NCI-H510A treated with DMSO at 0.1 percent for 48 hours (cell line): ENCODE measurements at regions not wholly inside any gene's neighbourhood (a gene's known extent, or its start where the extent isn't known, plus 50 kb on each side); places are given as distances from the start of the nearest gene placed in this dataset.

Source experiments
- DNase-seq: peaks from one replicate; lab custom pipeline; 2025; lab: John Stamatoyannopoulos, UW

DNA sequence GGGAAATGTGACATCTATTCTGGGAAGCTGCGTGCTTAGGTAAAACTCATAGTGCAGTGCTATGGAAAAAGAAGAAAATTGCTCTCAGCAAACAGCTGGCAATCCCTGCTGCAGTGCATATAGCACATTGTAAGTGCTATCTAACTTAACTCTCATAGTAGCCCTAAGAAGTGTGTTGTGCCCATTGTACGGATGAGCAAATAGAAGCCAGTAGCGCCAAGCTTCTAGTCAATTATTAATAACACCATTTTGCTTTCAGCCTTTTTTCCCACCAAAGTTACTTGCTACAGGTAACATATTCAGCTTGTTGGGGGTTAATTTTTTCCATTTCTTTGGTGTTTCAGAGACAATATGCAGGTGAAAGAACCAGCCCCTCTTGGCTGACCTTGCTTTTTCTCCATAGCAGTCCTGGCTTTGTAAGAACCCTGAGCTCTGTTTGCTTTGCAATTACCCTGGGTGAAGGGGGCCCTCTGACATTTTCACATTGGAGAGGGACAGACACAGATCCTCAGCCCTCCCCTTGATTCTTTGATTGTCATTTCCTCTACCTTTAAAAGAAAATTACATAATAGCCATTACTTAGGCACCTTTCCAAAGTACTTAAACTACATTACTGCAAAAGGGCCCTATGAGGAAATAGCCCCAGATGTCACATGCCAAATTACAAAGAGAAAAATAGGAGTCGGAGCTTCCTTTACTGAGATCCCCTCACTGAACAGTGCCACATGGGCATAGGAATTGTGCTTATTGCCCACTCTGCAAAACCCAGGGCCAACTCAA is 576.2 kb upstream of the TBX3 start:
- DNase-seq, result peak; percentile 71

DNA sequence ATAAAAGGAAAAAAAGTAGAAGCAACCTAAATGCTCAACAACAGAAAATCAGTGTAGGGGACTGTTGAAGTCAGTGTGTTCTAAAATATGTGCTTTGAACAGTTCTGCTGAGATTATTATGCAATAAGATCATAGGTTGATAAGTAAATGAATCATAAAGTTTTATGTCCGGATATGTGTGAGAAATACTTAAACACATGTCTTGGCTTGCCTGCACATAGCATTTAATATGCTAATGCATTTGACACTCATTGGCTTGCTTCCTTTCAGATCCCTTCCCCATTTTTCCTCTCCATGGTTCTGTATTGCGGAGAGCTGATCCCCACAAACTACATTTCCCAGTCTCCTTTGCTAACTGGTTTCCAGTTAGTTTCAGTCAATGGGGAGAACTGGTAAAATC is 573.8 kb upstream of the TBX3 start:
- DNase-seq, result no peak

DNA sequence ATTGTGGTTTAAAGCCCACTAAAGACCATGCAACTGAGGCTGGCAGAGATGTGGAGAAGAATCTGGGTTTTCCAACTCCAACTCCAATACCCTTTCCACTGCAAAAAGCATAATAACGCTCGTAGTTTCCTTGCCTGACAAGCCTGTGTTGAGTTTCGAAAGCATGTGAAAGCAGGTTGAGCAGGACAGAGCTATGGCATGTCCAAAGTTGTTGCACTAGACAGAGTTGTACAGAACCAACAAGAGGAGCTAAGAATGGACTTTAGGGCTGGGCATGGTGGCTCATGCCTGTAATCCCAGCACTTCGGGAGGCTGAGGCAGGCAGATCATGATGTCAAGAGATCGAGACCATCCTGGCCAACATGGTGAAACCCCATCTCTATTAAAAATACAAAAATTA is 572.0 kb upstream of the TBX3 start:
- DNase-seq, result no peak

DNA sequence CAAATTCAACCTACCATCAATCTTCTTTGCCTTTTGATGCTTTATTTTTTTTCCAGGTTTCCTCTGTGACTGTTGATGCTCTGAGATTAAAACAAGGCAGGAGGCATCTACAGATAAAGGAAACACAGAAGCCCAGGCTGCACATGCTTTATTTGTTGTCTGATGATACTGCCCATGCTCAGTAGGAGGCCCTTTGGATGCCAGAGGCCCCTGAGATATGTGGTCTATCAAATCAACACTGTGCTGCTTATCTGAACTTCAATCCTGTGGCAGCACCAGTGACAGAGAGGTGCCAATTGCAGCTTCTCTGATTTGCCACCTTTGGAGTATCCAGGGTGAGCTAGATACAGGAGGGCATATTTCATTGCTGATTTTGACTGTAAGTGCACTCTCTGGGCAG is 571.3 kb upstream of the TBX3 start:
- DNase-seq, result no peak

DNA sequence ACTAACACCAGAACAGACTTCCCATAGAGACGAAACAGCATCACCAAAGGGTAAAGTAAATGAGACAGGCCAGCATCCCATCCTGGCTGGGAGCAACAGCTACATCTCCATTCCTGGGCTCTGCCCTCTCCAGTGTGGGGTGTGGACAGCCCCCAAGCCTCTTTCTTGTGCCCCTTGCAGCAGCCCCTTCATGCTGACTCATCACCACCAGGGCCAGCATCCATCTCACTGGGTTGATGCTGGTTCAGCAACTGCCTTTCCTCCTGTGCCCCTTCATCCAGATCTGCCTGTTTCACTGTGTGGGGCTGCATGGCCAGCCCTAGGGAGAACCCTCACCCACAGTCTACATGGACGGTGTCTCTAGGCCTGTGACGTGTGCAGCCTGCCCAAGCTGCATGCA is 569.1 kb upstream of the TBX3 start:
- no peak for DNase-seq

DNA sequence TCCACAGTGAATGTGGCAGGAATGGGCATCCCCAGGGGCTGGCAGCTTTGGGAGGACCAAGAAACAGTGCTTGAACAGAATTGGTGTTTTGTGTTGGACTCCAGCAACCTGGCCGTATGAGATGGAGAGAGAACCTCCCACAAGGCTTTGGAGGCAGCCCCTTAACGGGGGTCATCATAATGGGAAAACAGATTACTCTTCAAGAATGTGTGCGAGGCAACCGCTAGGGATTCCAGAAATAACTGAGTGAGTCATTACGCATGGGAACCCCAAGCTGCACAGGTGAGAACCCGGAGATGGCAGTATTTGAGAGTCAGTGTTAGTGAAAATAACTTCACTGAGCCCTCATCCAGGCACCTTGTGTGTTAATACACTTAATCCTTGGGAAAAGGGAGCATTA is 567.8 kb upstream of the TBX3 start:
- DNase-seq, result no peak

DNA sequence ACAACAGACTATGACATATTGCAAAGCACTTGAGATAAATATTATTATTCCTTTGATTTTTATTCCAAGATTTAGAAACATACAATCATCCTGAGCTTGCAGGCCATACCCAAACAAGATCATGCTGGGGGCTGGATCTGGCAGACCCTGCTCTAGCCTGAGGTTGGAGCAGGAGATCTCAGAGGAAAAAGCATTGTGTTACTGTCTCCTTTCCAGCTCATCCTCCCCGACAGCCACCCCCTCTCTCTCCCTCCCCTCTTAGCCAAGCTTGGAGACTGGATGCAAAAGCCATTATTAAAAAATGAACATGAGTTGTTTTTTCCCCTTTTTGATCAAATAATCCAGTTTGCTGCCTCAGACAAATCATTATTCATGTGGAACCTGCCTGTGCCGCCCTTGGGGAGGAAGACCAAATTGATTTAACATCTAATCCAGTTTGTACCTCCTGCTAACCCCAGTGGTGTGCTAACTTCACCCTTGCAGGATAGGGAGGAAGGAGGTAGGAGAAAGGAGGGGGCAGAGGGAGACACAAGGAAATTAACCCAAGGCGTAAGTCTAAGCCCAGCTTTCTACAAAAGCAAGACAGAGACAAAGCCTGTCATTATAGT is 565.8 kb upstream of the TBX3 start:
- no peak for DNase-seq

DNA sequence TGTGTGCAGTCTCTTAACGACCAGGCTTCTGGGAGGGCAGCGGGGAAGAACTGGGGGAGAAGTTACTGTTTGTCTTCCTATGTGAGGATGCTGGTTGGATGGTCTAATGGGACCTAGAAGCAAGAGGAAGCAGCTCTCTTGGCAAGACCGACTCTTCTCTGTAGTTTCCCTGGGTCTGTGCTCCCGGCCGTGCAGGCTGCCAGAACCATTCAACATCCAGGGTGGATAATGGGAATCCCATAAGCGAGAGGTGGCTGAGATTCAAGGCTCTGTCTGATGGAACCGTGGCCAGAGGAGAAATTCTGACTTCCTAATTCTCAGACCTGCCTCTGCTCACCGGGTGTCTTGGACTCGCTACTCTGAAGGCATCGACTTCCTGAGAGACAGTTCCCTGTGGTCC is 561.0 kb upstream of the TBX3 start:
- DNase-seq, result no peak

DNA sequence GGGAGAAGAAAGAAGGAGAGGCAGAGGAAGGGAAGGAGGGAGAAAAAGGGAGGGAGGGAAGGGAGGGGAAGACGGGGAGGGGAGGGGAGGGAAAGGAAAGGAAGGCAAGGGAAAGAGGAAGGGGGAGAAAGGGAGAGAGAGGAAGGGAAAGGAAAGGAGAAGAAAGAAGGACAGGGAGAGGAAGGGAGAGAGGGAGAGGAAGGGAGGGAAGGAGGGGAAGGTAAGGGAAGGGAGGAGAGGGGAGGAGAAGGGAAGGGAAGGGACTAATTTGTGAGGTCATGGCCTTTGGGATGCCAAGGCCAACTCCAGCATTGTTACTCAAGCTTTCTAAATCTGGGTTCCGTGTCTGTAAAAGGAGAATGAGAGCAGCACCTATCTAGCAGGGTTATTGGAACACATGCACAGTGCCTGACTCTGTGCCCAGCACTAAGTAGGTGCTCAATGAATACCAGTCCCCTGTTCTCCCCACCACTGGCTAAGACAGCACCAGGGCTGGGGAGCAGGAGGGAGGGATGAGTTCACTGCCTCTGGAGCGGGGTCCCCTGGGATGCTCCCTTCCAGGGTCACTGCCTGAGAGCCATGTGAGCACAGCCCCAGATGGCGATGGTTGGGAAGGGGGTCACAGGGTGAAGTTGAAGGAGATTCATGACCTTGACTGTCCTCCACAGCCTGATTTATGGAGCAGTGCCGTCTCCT is 560.1 kb upstream of the TBX3 start:
- no peak for DNase-seq

DNA sequence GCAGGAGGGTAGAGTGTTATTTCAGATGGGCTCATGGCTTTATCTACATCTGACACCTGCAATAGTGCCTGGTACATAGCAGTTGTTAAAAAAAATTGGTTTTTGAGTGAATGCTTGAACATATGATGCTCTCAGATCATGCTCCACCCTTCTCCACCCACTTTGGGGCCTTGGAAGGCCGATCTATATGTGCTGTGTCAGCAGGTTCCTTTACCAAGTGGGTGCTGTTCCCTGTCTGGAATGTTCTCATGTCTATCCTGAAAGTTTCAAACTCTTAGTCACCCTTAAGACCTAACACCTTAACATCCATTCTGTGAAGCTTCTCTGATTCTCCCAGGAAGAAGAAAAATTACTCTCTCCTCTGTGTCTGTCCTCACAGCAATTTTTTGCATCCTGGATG is 556.3 kb upstream of the TBX3 start:
- DNase-seq, result no peak

DNA sequence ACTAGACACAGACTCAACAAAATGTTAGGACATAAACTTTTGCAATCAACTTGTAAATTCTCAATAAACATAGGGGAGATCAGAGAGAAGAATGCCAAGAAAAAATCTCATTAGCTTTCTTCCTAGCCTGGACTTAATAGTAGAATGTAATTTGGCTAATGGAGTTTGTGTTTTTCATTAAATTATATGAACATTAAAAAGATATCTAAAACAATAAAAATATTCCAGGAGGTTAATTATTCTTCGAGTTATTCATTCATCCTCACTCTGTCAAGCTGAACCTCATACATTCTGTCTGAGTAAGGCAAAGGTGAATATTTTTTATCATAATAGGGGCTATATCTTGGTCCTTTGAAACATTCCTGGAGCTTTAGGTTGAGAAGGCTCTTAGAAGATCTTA is 551.9 kb upstream of the TBX3 start:
- DNase-seq, result no peak

DNA sequence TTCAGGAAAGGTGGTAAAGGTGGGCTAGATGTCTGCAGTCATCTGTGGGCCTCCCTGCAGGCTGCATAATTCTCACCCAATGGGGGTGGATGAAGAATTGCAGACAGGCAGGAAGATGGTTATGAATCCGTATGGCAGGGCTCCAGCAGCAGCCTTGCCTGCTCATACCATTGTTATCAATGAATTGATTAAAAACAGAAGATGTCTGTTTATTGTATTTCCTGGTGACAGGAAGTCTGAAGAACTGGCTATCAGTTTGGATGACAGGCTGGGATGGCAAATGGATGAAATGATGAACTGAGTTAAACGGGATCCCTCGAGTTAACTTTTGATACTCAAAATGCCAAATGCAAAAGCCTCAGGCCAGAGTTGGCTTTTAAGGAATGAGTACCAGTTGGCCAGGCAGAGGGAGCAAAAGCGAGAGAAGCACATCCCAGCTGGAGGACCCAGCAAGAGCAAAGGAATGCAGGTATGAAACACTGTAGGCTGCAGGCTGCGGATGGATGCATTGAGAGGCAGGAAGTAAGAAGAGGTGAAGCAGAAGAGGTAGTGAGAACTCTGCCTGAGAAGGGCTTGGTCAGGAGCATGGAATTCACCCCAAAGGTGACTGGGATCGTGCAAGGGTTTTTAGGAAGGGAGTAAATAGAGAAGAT is 550.0 kb upstream of the TBX3 start:
- no peak for DNase-seq

DNA sequence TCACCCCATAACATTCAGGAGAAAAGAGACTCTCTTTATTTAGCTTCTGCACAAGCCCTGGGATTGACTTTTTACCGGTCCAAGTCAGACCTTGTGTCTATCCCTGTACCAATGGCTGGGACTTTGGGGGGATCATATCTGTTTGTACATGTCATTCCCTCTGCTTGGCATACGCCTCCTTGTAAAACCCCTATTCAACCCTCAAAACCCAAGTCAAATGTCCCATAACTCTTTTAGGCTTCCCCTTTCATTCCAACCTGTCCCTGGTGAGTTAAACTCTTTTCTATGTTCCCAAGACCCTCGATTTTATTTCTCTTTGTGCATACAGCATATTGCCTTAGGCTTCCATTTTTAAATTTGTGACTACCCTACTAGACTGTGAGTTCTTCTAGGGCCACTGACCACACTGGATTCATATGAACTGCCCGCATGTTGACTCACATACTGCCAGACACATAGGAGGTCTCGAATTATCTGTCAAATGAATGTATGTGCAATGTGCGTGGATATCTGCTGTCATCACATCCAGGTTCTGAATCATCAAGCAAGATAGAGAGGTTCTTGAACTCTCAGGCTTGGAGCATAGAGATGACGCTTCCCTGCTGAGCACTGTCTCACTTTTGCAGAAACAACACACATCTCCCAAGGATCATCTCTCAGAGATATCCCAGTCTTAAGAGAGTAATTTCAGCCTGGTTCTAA is 548.6 kb upstream of the TBX3 start:
- no peak for DNase-seq

DNA sequence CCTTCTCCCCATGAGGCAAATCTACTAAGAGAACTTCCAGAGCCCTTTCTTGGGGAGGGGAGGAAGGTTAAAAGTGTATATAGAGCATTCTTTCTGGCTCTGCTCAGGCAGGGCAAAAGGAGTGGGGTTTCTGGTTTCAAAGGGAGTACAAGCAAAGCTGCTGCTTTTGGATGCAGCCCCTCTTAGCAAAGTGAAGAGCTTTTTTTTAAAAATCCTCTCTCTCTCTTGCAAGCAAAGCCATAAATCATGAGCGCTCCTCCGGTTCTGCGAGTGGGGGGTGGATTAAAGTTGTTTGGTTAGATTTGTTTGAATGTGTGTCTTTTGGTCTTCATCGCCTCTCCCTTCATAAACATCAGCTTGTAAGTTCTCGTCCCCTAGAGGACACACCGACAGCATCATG is 546.6 kb upstream of the TBX3 start:
- DNase-seq, result no peak

DNA sequence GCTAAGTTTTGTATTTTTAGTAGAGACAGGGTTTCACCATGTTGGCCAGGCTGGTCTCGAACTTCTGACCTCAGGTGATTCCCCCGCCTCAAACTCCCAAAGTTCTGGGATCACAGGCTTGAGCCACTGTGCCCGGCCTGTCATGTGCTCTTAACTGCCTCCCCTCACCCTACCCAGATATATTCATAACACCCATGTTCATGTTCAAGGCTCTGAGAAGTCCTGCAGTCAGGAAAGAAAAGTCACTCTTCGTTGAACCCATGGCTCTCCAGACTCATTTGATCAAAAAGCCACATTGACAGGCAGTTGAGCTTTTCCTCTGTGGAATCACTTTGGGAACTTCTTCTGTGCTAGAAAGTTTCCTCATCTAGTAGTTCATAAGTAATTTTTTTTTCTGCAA is 545.5 kb upstream of the TBX3 start:
- no peak for DNase-seq

DNA sequence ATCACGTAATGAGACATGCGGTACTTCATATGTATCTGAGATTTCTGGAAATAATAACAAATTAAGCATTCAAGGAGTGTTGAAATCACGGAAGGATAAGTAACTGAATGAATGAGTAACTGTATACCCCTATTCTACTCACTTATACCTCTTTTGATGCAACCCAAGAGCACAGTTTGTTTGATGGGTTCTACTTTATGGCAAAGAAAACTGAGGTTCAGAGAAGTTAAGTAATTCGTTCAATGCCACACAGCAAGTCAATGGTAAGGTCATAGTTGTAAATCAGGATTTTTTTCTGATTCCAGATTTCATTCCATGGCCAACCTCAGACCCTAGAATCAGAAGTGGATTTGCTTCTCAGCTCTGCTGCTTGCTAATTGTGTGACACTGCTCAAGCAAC is 544.5 kb upstream of the TBX3 start:
- no peak for DNase-seq

DNA sequence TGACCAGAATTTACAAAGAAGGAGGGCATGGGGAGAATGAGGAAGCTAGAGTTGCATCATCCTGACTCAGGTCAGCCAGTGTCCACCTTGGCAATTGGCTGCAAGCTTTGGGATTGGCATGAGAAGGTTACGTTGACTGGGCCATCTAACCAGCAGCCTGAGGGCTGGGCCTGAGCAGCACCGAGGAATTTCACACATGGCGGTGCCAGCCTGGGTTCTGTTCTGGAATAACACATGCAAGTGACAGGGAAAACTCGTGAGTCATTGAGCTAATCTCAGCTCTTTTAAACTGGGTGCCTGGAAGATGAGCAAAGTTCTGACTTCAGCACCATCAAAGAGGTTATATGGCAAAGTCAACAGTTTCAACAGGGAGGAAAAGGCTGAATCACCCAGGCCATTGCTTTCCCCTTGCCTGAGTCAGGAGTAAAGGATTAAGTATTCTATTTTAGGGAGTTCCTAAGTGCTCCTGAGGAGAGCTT is 543.2 kb upstream of the TBX3 start:
- DNase-seq, result no peak

DNA sequence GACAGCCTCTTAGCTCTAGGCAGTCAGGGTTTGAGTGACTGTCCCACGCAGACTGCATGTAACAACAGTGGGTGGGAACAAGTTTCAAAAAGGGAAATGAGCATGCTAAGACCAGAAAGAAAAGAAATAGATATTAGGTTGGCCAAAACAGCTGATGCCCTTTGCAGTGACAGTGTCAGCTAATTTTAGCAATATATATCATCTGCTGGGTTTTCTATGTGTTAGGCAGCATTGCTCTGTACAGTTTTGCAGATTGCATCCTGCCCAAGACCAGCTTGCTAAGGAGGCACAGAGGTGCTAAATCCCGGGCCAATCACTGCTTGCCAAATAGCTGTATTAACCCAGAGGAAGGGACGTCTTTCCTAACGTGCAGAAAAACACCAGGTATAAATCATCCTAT is 541.9 kb upstream of the TBX3 start:
- DNase-seq, result no peak

DNA sequence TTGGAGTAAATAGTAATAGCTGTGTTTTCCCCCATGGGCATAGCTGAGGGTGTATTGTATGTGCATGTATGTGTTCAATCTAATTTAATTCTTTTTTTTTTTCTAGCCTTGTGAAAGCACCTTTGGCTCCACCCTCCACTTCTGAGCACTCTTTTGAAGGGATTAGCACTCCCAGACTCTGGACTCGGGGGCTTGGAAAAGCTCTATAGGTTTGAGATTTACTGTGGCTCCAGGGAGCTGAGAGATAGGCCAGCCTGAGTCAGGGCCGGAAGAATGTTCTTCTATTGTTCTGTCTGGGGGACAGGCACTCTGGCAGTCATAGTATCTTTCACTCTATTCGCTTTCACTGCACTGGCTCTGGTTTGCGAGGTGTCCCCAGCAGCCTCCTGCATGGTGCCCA is 540.0 kb upstream of the TBX3 start:
- DNase-seq, result no peak

DNA sequence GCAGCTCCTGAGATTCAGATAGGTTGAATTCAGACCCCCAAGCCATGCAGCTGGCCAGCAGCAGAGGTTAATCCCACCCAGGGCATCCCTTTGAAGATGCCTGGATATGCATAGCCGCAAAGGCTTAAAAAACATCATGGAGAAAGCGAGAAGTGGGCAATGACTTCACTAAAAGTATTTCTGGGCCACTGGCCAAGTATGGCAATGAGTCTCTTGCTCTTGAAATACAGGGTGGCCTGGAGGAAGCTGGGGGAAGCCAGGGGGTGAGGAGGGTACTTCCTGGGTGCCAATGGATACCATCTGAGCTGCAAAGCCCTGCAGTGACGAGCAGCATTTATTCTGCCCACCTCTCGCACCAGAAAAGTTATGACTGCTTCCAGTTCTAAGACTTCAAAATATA is 539.3 kb upstream of the TBX3 start:
- DNase-seq, result peak; percentile 37

DNA sequence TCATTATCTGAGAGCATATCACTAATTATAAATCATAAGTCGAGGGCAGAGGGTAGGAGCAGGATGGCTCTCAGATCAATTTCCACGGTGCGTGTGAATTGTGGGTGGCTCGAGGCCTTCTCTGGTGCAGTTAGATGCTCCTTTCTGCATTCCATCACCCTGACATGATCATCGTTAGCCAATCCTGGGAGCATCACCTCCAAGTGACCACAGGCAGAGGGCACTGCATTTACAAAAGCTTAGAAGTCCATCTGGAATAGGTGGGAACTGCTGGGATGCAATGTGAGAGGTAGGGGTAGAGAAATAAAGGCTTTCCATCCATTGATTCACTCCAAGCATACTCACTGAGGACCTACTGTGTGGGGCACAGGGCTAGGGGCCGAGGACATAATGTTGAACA is 538.2 kb upstream of the TBX3 start:
- no peak for DNase-seq

DNA sequence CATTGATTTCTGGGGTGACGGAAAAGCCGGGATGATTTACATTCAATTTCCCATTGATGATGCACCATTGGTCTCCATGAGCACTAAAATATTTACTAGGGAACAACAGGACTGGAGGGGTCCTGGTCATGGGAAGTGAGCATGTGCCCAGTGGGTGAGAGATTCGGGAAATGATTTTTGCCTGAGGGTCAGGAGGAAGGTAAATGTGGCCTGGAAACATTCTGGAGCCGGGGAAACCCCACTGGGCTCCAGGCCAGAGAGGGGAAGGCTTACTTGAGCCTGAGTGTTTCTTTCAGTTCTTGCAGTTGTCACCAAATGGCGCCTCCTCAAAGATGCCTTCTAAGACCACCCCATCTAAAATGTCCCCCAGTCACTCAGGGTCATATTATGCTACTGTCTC is 532.3 kb upstream of the TBX3 start:
- DNase-seq, result no peak
